Activated B cell treated with CpG ODN at 0.5 μM for 24 hours (primary cell): ENCODE measurements at regions not wholly inside any gene's neighbourhood (a gene's known extent, or its start where the extent isn't known, plus 50 kb on each side); places are given as distances from the start of the nearest gene placed in this dataset.

Experiments
- ATAC-seq: fragments of 200-7000 bp; cut with Tn5 transposase; one replicate; pipeline ENCODE4 v1.10.0; 2021; ENCODE audit warnings: low read depth, mild to moderate bottlenecking, moderate library complexity
- CTCF ChIA-PET: fragments of 350-600 bp; sonication (Branson Sonifier 250); formaldehyde crosslinking; loops from one replicate; lab custom pipeline; 2021; ENCODE audit warnings: antibody characterized with exemption; lab: Charles Lee
- POLR2A ChIA-PET: fragments of 350-600 bp; sonication (Branson Sonifier 250); formaldehyde crosslinking; loops from one replicate; lab custom pipeline; 2021; ENCODE audit warnings: antibody characterized with exemption; lab: Charles Lee
- DNase-seq: peaks from one replicate; pipeline ENCODE4 v3.0.0; 2022
- H3K27ac Mint-ChIP-seq: one replicate; pipeline ENCODE4 v1.8.0; 2020; ENCODE audit warnings: mixed read lengths
- H3K27me3 Mint-ChIP-seq: one replicate; pipeline ENCODE4 v1.8.0; 2021; ENCODE audit warnings: mixed read lengths
- H3K36me3 Mint-ChIP-seq: one replicate; pipeline ENCODE4 v1.8.0; 2021; ENCODE audit warnings: low read depth, mixed read lengths
- H3K4me1 Mint-ChIP-seq: one replicate; pipeline ENCODE4 v1.8.0; 2021; ENCODE audit warnings: mixed read lengths
- H3K4me3 Mint-ChIP-seq: one replicate; pipeline ENCODE4 v1.8.0; 2020; ENCODE audit warnings: mild to moderate bottlenecking, mixed read lengths
- H3K9me3 Mint-ChIP-seq: one replicate; pipeline ENCODE4 v1.8.0; 2020; ENCODE audit warnings: mixed read lengths
- intact Hi-C: fragments of 100-400 bp; cut with micrococcal nuclease; formaldehyde crosslinking; loops from one replicate; pipeline ENCODE4 v1.15.1; 2024
- TF ChIP-seq, protein P1 (sequence below): fragments of 200-600 bp; IDR thresholded peaks from one replicate; pipeline ENCODE4 v1.8.0; 2022; ENCODE audit warnings: antibody characterized with exemption, mild to moderate bottlenecking

DNA sequence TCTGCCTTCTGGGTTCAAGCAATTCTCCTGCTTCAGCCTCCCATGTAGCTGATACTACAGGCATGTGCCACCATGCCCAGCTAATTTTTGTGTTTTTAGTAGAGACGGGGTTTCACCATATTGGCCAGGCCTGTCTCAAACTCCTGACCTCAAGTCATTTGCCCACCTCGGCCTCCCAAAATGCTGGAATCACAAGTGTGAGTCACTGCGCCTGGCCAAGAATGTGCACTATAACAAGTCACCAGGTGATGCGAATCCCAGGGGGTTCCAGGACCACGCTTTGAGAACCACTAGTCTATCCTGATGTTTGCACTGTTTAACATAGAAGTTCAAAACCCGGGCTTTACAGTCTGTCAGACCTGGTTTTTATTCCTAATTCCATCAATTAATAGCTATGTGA lies 144.8 kb downstream of the SUCLG1 start:
- H3K4me3 Mint-ChIP-seq, result no peak overlapping the region
- intact Hi-C loops, result loop anchor here (2.0 kb wide), 1 partner anchor 291 kb away; no protein-coding TSS in a partner anchor
- no peak overlapping the region for H3K27ac Mint-ChIP-seq
- DNase-seq, result no peak
- CTCF ChIA-PET, result interaction anchor here (1.1 to 1.8 kb wide), 4 partner anchors 10 to 291 kb away, joined by 3 to 7 read pairs (median 4); no protein-coding TSS in a partner anchor
- peaks cover 3% of the 10 kb centered on the region for H3K27me3 Mint-ChIP-seq
- no peaks in the 10 kb centered on the region for H3K9me3 Mint-ChIP-seq
- no peak for ATAC-seq
- no peaks in the 10 kb centered on the region for H3K36me3 Mint-ChIP-seq
- POLR2A ChIA-PET, result no interaction called here
- TF ChIP-seq, protein P1, sequence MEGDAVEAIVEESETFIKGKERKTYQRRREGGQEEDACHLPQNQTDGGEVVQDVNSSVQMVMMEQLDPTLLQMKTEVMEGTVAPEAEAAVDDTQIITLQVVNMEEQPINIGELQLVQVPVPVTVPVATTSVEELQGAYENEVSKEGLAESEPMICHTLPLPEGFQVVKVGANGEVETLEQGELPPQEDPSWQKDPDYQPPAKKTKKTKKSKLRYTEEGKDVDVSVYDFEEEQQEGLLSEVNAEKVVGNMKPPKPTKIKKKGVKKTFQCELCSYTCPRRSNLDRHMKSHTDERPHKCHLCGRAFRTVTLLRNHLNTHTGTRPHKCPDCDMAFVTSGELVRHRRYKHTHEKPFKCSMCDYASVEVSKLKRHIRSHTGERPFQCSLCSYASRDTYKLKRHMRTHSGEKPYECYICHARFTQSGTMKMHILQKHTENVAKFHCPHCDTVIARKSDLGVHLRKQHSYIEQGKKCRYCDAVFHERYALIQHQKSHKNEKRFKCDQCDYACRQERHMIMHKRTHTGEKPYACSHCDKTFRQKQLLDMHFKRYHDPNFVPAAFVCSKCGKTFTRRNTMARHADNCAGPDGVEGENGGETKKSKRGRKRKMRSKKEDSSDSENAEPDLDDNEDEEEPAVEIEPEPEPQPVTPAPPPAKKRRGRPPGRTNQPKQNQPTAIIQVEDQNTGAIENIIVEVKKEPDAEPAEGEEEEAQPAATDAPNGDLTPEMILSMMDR, result no peak
- H3K4me1 Mint-ChIP-seq, result no peaks in the 10 kb centered on the region

DNA sequence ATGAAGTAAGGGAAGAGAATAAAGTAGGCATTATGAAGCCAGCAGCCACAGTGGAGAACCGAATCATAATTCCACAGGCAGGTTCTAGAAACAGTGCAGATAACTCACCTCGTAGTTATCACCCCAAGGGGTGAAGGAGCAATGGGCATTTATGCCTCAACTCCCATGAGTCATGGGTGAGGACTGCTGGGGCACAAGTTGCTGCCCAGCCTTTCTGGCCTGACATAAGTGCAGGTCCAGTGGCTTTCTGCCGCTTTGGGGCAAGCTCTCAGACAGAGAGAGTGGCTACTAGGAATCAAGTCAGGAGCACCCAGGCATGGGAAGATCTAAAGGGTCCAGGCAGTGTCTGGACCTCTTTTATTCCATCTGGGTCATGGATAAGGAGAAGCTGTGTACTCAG lies 149.8 kb downstream of the SUCLG1 start:
- ChIA-PET CTCF (no interaction called here), POLR2A (no interaction called here)
- peaks cover 18% of the 10 kb centered on the region for H3K9me3 Mint-ChIP-seq
- DNase-seq (no peak), ATAC-seq (no peak)
- H3K36me3 Mint-ChIP-seq, result no peaks in the 10 kb centered on the region
- no peaks in the 10 kb centered on the region for H3K4me1 Mint-ChIP-seq
- intact Hi-C loops, result no loop called here
- TF ChIP-seq, protein P1, result no peak
- no peak overlapping the region for H3K4me3 Mint-ChIP-seq
- H3K27ac Mint-ChIP-seq, result no peak overlapping the region
- H3K27me3 Mint-ChIP-seq, result peaks cover 6% of the 10 kb centered on the region

DNA sequence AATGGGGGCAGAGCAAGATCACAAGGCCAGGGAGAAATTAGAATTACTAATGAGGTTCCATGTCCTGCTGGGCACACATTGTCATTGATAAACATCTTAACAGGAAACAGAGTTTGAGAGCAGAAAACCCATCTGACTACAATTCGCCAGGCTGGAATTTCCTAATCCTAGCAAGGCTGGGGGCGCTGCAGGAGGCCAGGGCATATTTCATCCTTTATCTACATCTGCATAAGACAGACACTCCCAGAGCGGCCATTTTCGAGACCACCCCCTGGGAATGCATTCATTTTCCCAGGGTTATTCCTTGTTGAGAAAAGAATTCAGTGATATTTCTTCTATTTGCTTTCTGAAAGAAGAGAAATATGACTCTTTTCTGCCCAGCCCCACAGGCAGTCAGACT lies 152.7 kb downstream of the SUCLG1 start:
- Mint-ChIP-seq H3K36me3 (no peaks in the 10 kb centered on the region), H3K27ac (no peak overlapping the region), H3K9me3 (peaks cover 18% of the 10 kb centered on the region), H3K4me3 (no peak overlapping the region), H3K4me1 (no peaks in the 10 kb centered on the region), H3K27me3 (peaks cover 8% of the 10 kb centered on the region)
- intact Hi-C loops, result no loop called here
- CTCF ChIA-PET, result no interaction called here
- POLR2A ChIA-PET, result no interaction called here
- no peak for DNase-seq
- no peak for ATAC-seq
- TF ChIP-seq, protein P1, result no peak

DNA sequence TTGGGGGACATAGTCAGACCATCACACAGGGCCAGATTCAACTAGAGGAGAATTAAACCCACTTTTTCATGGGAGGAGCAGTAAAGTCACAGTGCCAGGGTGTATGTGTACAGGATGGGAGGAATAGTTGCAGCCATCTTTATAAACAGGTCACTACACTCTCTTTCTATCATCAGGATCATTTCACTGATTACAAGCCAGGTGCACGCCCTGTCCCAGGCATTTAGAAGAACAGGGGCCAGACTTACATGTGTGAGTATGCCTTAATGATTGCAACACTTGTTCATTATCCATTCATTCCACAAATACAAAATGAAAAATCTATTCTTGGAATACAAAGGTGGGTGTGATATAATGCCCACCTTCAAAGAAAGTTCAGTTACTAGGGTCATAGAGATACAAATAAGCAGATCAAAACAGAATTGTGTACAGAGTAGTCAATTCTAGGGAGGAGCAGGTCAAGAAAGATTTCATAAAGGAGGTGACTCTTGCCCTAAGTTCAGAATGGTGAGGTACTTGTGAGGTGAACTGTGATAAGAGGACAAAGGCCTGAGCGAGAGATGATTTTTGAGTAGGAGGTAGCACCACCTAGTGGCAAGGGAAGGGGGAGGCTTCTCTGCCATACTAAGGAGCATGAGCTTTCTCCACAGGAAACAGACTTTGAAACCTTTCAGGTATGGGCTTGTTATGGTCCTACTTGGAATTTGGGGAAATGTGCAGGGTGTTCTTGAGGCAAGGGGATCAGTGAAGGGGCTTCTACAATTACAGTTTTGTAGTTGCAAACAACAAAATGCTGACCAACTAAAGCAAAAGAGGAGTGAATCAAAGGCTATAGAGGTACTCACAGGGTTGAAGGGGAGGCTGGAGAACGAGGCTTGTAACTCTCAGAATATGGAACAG lies 156.3 kb downstream of the SUCLG1 start:
- Mint-ChIP-seq H3K9me3 (peaks cover 17% of the 10 kb centered on the region), H3K4me1 (no peaks in the 10 kb centered on the region), H3K27ac (no peak overlapping the region), H3K36me3 (no peaks in the 10 kb centered on the region), H3K27me3 (peaks cover 2% of the 10 kb centered on the region), H3K4me3 (no peak overlapping the region)
- intact Hi-C loops, result no loop called here
- DNase-seq (no peak), ATAC-seq (no peak)
- TF ChIP-seq, protein P1, result no peak
- CTCF ChIA-PET, result interaction anchor here (1.0 kb wide), 1 partner anchor 12 kb away, joined by 3 read pairs; no protein-coding TSS in a partner anchor
- POLR2A ChIA-PET, result no interaction called here

DNA sequence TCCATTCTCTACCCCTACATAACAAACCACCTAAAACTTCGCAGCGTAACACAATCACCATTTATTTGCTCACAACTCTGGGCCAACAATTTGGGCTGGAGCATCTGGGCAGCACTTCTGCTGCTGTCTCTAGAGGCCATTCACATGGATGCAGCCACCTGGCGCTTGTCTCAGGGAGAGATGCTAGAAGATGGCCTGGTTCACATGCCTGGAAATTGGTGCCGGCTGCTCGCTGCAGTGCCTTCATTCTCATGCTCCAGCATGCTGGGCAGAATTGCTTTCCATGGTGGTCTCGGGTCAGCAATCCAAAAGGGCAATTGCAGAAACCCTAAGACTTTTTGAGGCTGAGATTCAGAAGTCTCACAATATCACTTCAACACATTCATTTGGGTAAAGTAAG lies 157.4 kb downstream of the SUCLG1 start:
- no peak for DNase-seq
- H3K4me1 Mint-ChIP-seq, result no peaks in the 10 kb centered on the region
- intact Hi-C loops, result no loop called here
- TF ChIP-seq, protein P1, result no peak
- CTCF ChIA-PET, result no interaction called here
- no peak overlapping the region for H3K27ac Mint-ChIP-seq
- no peak for ATAC-seq
- peaks cover 2% of the 10 kb centered on the region for H3K27me3 Mint-ChIP-seq
- no peak overlapping the region for H3K4me3 Mint-ChIP-seq
- no peaks in the 10 kb centered on the region for H3K36me3 Mint-ChIP-seq
- peaks cover 12% of the 10 kb centered on the region for H3K9me3 Mint-ChIP-seq
- POLR2A ChIA-PET, result no interaction called here
